HepG2 (cell line): ENCODE measurements at regions not wholly inside any gene's neighbourhood (a gene's known extent, or its start where the extent isn't known, plus 50 kb on each side); places are given as distances from the start of the nearest gene placed in this dataset.
A peak's percentile ranks its signal among the peaks of the same experiment; 100 is the strongest.

Experiments
- ATAC-seq: fragments of 200-7000 bp; cut with Tn5 transposase; 3 replicates; pipeline ENCODE4 v1.9.1; 2020; ENCODE audit warnings: mild to moderate bottlenecking, moderate library complexity
- BruUV-seq: library from RNA; stranded (reverse); fragments of 400-500 nt; replicated peaks from 2 replicates; lab custom pipeline; 2021; lab: Mats Ljungman, UMichigan
- CTCF ChIA-PET: fragments of 300-600 bp; formaldehyde crosslinking; extraction: SDS; loops from one replicate; lab custom pipeline; 2021; ENCODE audit warnings: low total read pairs, inconsistent platforms, low intra/inter-chr PET ratio; lab: Yijun Ruan, JAX
- POLR2A ChIA-PET: fragments of 350-600 bp; sonication (Branson Sonifier 250); formaldehyde crosslinking; loops from one replicate; lab custom pipeline; 2020; ENCODE audit warnings: antibody characterized with exemption, inconsistent platforms; lab: Yijun Ruan, JAX
- DNase-seq: peaks from one replicate; pipeline ENCODE4 v3.0.0-alpha.2; 2015; ENCODE audit warnings: low spot score
- FAIRE-seq: peaks from 3 replicates; lab custom pipeline; 2011; peaks lifted over from hg19 to GRCh38; lab: Jason Lieb, UNC
- H2AFZ ChIP-seq: one replicate; pipeline ENCODE4 v1.6.1; 2011; ENCODE audit warnings: low read length, inconsistent platforms
- H3K27ac ChIP-seq: fragments of 300-600 bp; 3 replicates; pipeline ENCODE4 v1.8.0; 2011; ENCODE audit warnings: mixed run types, mild to moderate bottlenecking, mixed read lengths, low read length, inconsistent platforms; ENCODE audit not compliant: insufficient read depth; ENCODE audit errors: extremely low read length
- H3K27me3 ChIP-seq, 2 experiments: fragments of 200-600 bp in 1 of 2; 2 replicates in 1 of 2; 3 replicates in 1 of 2; pipeline versions ENCODE4 v1.6.0 to v1.8.0; 2011; ENCODE audit warnings: low read length in 2 of 2, mild to moderate bottlenecking in 2 of 2, moderate library complexity in 2 of 2, inconsistent platforms in 1 of 2; ENCODE audit not compliant: insufficient read depth in 2 of 2, control insufficient read depth in 1 of 2
- H3K36me3 ChIP-seq, 2 experiments: fragments of 200-600 bp in 1 of 2; replicated peaks in 1 of 2; 2 replicates in 1 of 2; 3 replicates in 1 of 2; pipeline versions ENCODE4 v1.5.1 to v1.8.0; 2011; ENCODE audit warnings: low read length in 2 of 2, inconsistent platforms in 1 of 2; ENCODE audit not compliant: insufficient read depth in 2 of 2, control insufficient read depth in 1 of 2
- H3K4me1 ChIP-seq: 2 replicates; pipeline ENCODE4 v1.5.1; 2012; ENCODE audit warnings: low read length, inconsistent platforms; ENCODE audit not compliant: insufficient read depth
- H3K4me2 ChIP-seq: 2 replicates; pipeline ENCODE4 v1.6.0; 2011; ENCODE audit warnings: low read depth, low read length, inconsistent platforms
- H3K4me3 ChIP-seq, 3 experiments: fragments of 200-600 bp in 1 of 3; sonication (generic), shearing (Covaris generic) in 1 of 3; replicated peaks in 1 of 3; 2 replicates each; pipeline ENCODE4 v1.5.1; 2011 to 2016; ENCODE audit warnings: low read length in 3 of 3, inconsistent platforms in 2 of 3, low read depth in 2 of 3, mild to moderate bottlenecking in 2 of 3, control low read depth in 1 of 3, mixed read lengths in 1 of 3; ENCODE audit not compliant: insufficient read depth in 1 of 3
- H3K79me2 ChIP-seq: one replicate; pipeline ENCODE4 v1.6.1; 2011; ENCODE audit warnings: low read length, inconsistent platforms; ENCODE audit not compliant: insufficient read depth
- H3K9ac ChIP-seq: 2 replicates; pipeline ENCODE4 v1.6.0; 2011; ENCODE audit warnings: mild to moderate bottlenecking, low read depth, low read length, inconsistent platforms; ENCODE audit not compliant: insufficient read depth
- H3K9me3 ChIP-seq: 2 replicates; pipeline ENCODE4 v1.5.1; 2012; ENCODE audit warnings: mild to moderate bottlenecking, low read length
- H4K20me1 ChIP-seq: 2 replicates; pipeline ENCODE4 v1.6.0; 2011; ENCODE audit warnings: inconsistent platforms, mild to moderate bottlenecking, low read length, moderate library complexity; ENCODE audit not compliant: insufficient read depth
- CBX2 ChIP-seq, 2 experiments: fragments of 200-600 bp in 1 of 2; sonication (generic); formaldehyde crosslinking in 1 of 2; IDR thresholded peaks; 2 replicates each; pipeline versions ENCODE4 v1.7.0 to v1.8.1; 2018 to 2022; ENCODE audit warnings: low read depth in 2 of 2, low read length in 1 of 2, mild to moderate bottlenecking in 1 of 2, missing genetic modification reagents in 1 of 2
- CBX5 ChIP-seq: sonication (generic); formaldehyde crosslinking; IDR thresholded peaks from 2 replicates; pipeline ENCODE4 v1.4.0; 2020; ENCODE audit warnings: missing genetic modification reagents, borderline replicate concordance
- GATAD2A ChIP-seq: IDR thresholded peaks from 2 replicates; pipeline ENCODE4 v1.6.1; 2016
- HIVEP1 ChIP-seq: sonication (generic); formaldehyde crosslinking; IDR thresholded peaks from 2 replicates; pipeline ENCODE4 v1.4.0; 2020; ENCODE audit warnings: mild to moderate bottlenecking, missing genetic modification reagents
- MYNN ChIP-seq: sonication (generic); formaldehyde crosslinking; IDR thresholded peaks from 2 replicates; pipeline ENCODE4 v1.4.0; 2020; ENCODE audit warnings: mild to moderate bottlenecking, low read depth, missing genetic modification reagents
- NFE2L2 ChIP-seq: fragments of 150-350 bp; IDR thresholded peaks from 2 replicates; pipeline ENCODE4 v1.6.1; 2014; ENCODE audit warnings: low read length
- PLRG1 ChIP-seq: fragments of 450-650 bp; conservative IDR thresholded peaks from 2 replicates; pipeline ENCODE4 v1.6.1; 2016
- TERF1 ChIP-seq: sonication (generic); formaldehyde crosslinking; IDR thresholded peaks from 2 replicates; pipeline ENCODE4 v1.8.0; 2022; ENCODE audit warnings: mild to moderate bottlenecking, missing genetic modification reagents, moderate library complexity
- U2AF1 ChIP-seq: fragments of 200-400 bp; formaldehyde crosslinking; optimal IDR thresholded peaks from 2 replicates; pipeline ENCODE3; 2017; ENCODE audit warnings: mild to moderate bottlenecking, low read depth, low read length
- YEATS4 ChIP-seq: sonication (generic); formaldehyde crosslinking; IDR thresholded peaks from 2 replicates; pipeline ENCODE4 v1.4.0; 2020; ENCODE audit warnings: missing genetic modification reagents, borderline replicate concordance
- ZBTB33 ChIP-seq: sonication (generic); formaldehyde crosslinking; IDR thresholded peaks from 2 replicates; pipeline ENCODE4 v1.4.0; 2020; ENCODE audit warnings: missing genetic modification reagents
- ZFP36 ChIP-seq: fragments of 150-350 bp; IDR thresholded peaks from 2 replicates; pipeline ENCODE4 v1.6.1; 2018; ENCODE audit warnings: borderline replicate concordance, low read length, low read depth; ENCODE audit not compliant: partially characterized antibody
- ZIK1 ChIP-seq: sonication (generic); formaldehyde crosslinking; IDR thresholded peaks from 2 replicates; pipeline ENCODE4 v1.5.0; 2020; ENCODE audit warnings: mild to moderate bottlenecking, low read depth, missing genetic modification reagents, borderline replicate concordance
- ZKSCAN8 ChIP-seq: IDR thresholded peaks from 2 replicates; pipeline ENCODE4 v1.6.1; 2016; ENCODE audit warnings: borderline replicate concordance, missing genetic modification reagents, missing compliant biosample characterization
- ZNF180 ChIP-seq: sonication (generic); formaldehyde crosslinking; IDR thresholded peaks from 2 replicates; pipeline ENCODE4 v1.4.0; 2020; ENCODE audit warnings: low read depth, missing genetic modification reagents, borderline replicate concordance
- ZNF224 ChIP-seq: sonication (generic); formaldehyde crosslinking; IDR thresholded peaks from 2 replicates; pipeline ENCODE4 v1.5.0; 2020; ENCODE audit warnings: mild to moderate bottlenecking, missing genetic modification reagents
- ZNF296 ChIP-seq: sonication (generic); formaldehyde crosslinking; conservative IDR thresholded peaks from 2 replicates; pipeline ENCODE4 v1.5.0; 2020; ENCODE audit warnings: mild to moderate bottlenecking, missing genetic modification reagents
- ZNF460 ChIP-seq: sonication (generic); formaldehyde crosslinking; IDR thresholded peaks from 2 replicates; pipeline ENCODE4 v1.5.1; 2020; ENCODE audit warnings: missing genetic modification reagents, mild to moderate bottlenecking, borderline replicate concordance
- ZNF737 ChIP-seq: sonication (generic); formaldehyde crosslinking; IDR thresholded peaks from 2 replicates; pipeline ENCODE4 v1.5.0; 2020; ENCODE audit warnings: missing genetic modification reagents, mild to moderate bottlenecking, borderline replicate concordance
- WGBS: methylation state at CpG from one replicate; pipeline ENCODE4 v1.1.6; 2017; ENCODE audit warnings: low lambda C conversion rate; 5-methylcytosine and 5-hydroxymethylcytosine counted together
- in situ Hi-C: cut with HindIII; loops from 2 replicates; pipeline ENCODE4 v1.10.0; 2017; ENCODE audit warnings: low pct_unique_long_range_greater_than_20kb; ENCODE audit not compliant: extremely low pct_ligation_motif_present
- intact Hi-C: fragments of 100-400 bp; cut with micrococcal nuclease; formaldehyde crosslinking; loops from one replicate; pipeline ENCODE4 v1.10.0; 2022; ENCODE audit not compliant: unreplicated experiment

DNA sequence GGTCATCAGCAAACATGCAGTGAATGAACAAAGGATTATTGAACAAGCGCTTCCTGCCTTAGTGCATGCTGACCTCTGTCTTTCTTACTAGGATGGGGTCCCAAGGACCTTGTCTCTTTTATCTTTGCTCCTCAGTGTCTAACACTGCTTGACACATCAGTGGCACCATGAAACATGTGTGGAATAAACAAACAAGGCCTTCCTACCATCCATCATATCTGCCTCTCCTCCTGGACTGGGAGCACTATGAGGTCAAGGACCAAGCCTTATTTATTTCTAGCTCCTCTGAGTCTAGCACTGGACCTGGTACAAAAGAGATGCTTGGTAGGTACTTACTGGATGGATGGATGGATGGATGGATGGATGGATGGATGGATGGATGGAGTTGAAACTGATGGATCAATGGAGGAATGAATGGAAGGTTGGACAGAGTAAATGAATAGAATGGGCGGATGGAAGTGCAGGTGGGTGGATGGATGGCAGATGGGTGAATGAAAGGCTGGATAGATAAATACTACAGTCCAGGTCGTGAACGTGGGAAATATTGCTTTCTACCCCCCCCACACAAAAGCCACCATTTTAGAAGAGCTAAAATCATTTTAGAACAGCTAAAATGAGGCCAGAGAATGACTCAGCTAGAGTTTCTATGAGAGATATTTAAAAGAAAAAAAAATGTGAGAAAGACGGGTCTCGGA is 104.1 kb upstream of the PTPN1 start:
- peak; percentile 98 for DNase-seq
- peak; percentile 68 for ATAC-seq
- Histone ChIP-seq H3K4me3 (no peak overlapping the region), H3K9me3 (no peaks in the 10 kb centered on the region), H3K79me2 (no peaks in the 10 kb centered on the region), H3K9ac (0 out of 2 replicates have a peak overlapping the region, but pooled peaks have one; percentile 9), H3K36me3 (no peaks in the 10 kb centered on the region), H4K20me1 (no peaks in the 10 kb centered on the region), H3K27ac (peak overlapping the region; percentile 85), H3K4me1 (peaks cover 91% of the 10 kb centered on the region), H3K4me2 (peak overlapping the region; percentile 65), H3K27me3 (no peaks in the 10 kb centered on the region), H2AFZ (no peak overlapping the region)
- FAIRE-seq = peak; percentile 92
- POLR2A ChIA-PET = interaction anchor here (0.8 to 9.9 kb wide), 17 partner anchors 10 to 217 kb away, joined by 3 to 299 read pairs (median 7); partner anchors contain the start of gene CEBPB
- CTCF ChIA-PET = no interaction called here
- 52% methylated on average over 6 of the region's 6 CpGs for WGBS
- in situ Hi-C loops (no loop called here), intact Hi-C loops (loop anchor here (2.0 kb wide), 1 partner anchor 17 kb away; no protein-coding TSS in a partner anchor)
- BruUV-seq = no TSS peak
- no peak for TF ChIP-seq TERF1
- no peak for TF ChIP-seq CBX2 (IDR thresholded peaks at IDR 0.05; ENCODE audit: low read depth, low read length)
- no peak for TF ChIP-seq CBX2 (CRISPR knock-in tag; IDR thresholded peaks at IDR 0.05; ENCODE audit: low read depth)
- TF ChIP-seq ZNF224 (CRISPR knock-in tag) = no peak
- no peak for TF ChIP-seq ZNF180 (CRISPR knock-in tag)
- no peak for TF ChIP-seq MYNN (CRISPR knock-in tag)
- no peak for TF ChIP-seq PLRG1
- TF ChIP-seq ZNF737 (CRISPR knock-in tag) = no peak
- no peak; the same call in 1 of the 2 replicates for TF ChIP-seq YEATS4 (CRISPR knock-in tag)
- no peak for TF ChIP-seq ZNF296
- no peak for TF ChIP-seq NFE2L2
- 0 out of 2 replicates have a peak, but pooled peaks have one; percentile 1 for TF ChIP-seq HIVEP1
- TF ChIP-seq U2AF1 = no peak
- TF ChIP-seq GATAD2A = peak; percentile 99
- 0 out of 2 replicates have a peak, but pooled peaks have one; percentile 11 for TF ChIP-seq ZIK1 (CRISPR knock-in tag)
- TF ChIP-seq ZFP36 = no peak
- TF ChIP-seq ZKSCAN8 = peak; percentile 94
- TF ChIP-seq ZBTB33 = peak; percentile 81
- peak; percentile 77 for TF ChIP-seq CBX5 (CRISPR knock-in tag)
- no peak for TF ChIP-seq ZNF460 (CRISPR knock-in tag)
